IgD-negative memory B cell (primary cell): ENCODE measurements at regions not wholly inside any gene's neighbourhood (a gene's known extent, or its start where the extent isn't known, plus 50 kb on each side); places are given as distances from the start of the nearest gene placed in this dataset.
A peak's percentile ranks its signal among the peaks of the same experiment; 100 is the strongest.

Experiments
- H3K27ac Mint-ChIP-seq, 3 donors: one replicate each; pipeline ENCODE4 v1.8.0; 2020 to 2022; ENCODE audit warnings: mild to moderate bottlenecking in 3 of 3, mixed read lengths in 3 of 3, moderate library complexity in 1 of 3
- H3K27me3 Mint-ChIP-seq: one replicate; pipeline ENCODE4 v1.8.0; 2021; ENCODE audit warnings: mixed read lengths
- H3K36me3 Mint-ChIP-seq: one replicate; pipeline ENCODE4 v1.8.0; 2020; ENCODE audit warnings: mild to moderate bottlenecking, mixed read lengths
- H3K4me1 Mint-ChIP-seq, 3 donors: one replicate each; pipeline ENCODE4 v1.8.0; 2020 to 2022; ENCODE audit warnings: mixed read lengths in 3 of 3, mild to moderate bottlenecking in 1 of 3
- H3K4me3 Mint-ChIP-seq, 4 donors: one replicate each; pipeline ENCODE4 v1.8.0; 2020 to 2022; ENCODE audit warnings: mild to moderate bottlenecking in 4 of 4, mixed read lengths in 4 of 4, moderate library complexity in 3 of 4
- H3K9me3 Mint-ChIP-seq, 3 donors: one replicate each; pipeline ENCODE4 v1.8.0; 2020 to 2021; ENCODE audit warnings: mixed read lengths in 3 of 3, mild to moderate bottlenecking in 1 of 3

GRCh38 chr2:201018636-201019035, 52.8 kb downstream of the HYCC2 start:
- Mint-ChIP-seq H3K9me3 (no peaks in the 10 kb centered on the region), H3K4me1 (peaks cover 0 to 3% (median 1%) of the 10 kb centered on the region in 3 donors), H3K27ac (peak overlapping the region in 1 of 3 donors; percentile 6)

GRCh38 chr2:201016859-201017258, 53.4 kb upstream of the ORC2 start:
- Mint-ChIP-seq H3K27me3 (no peaks in the 10 kb centered on the region), H3K36me3 (peaks cover 2% of the 10 kb centered on the region), H3K9me3 (no peaks in the 10 kb centered on the region), H3K4me1 (peaks cover 0 to 2% (median 1%) of the 10 kb centered on the region in 3 donors), H3K4me3 (no peak overlapping the region), H3K27ac (no peak overlapping the region)

More at GRCh38 chr2:201018636-201019035, 52.8 kb downstream of the HYCC2 start:
- Mint-ChIP-seq H3K27me3 (no peaks in the 10 kb centered on the region), H3K36me3 (peaks cover 2% of the 10 kb centered on the region), H3K4me3 (no peak overlapping the region)
